Lung (tissue), 11 donors: ENCODE measurements at regions not wholly inside any gene's neighbourhood (a gene's known extent, or its start where the extent isn't known, plus 50 kb on each side); places are given as distances from the start of the nearest gene placed in this dataset.
A peak's percentile ranks its signal among the peaks of the same experiment; 100 is the strongest.

Experiments
- ATAC-seq: fragments of 200-7000 bp; cut with Tn5 transposase; one replicate; pipeline ENCODE4 v1.9.1; 2020; ENCODE audit warnings: moderate number of reproducible peaks; ENCODE audit not compliant: insufficient read depth, low FRiP score
- DNase-seq, 3 donors: peaks; one replicate each; pipeline ENCODE4 v3.0.0-alpha.2; 2013 to 2017
- H3K27ac ChIP-seq, 2 donors: one replicate each; pipeline ENCODE4 v1.5.1; 2013; ENCODE audit warnings: mild to moderate bottlenecking in 2 of 2, moderate library complexity in 2 of 2, control low read depth in 1 of 2, inconsistent platforms in 1 of 2, low read depth in 1 of 2, low read length in 1 of 2
- H3K27me3 ChIP-seq, 3 donors: one replicate each; pipeline ENCODE4 v1.5.1; 2013; ENCODE audit warnings: low read length in 2 of 3; ENCODE audit not compliant: control insufficient read depth in 3 of 3, insufficient read depth in 3 of 3
- H3K36me3 ChIP-seq, 4 donors: one replicate each; pipeline ENCODE4 v1.5.1; 2013; ENCODE audit warnings: low read length in 4 of 4, mild to moderate bottlenecking in 1 of 4, moderate library complexity in 1 of 4; ENCODE audit not compliant: control insufficient read depth in 4 of 4, insufficient read depth in 4 of 4
- H3K4me1 ChIP-seq, 5 donors: one replicate each; pipeline ENCODE4 v1.5.1; 2013; ENCODE audit warnings: low read length in 5 of 5, mild to moderate bottlenecking in 2 of 5, moderate library complexity in 1 of 5; ENCODE audit not compliant: control insufficient read depth in 5 of 5, insufficient read depth in 5 of 5
- H3K4me3 ChIP-seq: one replicate; pipeline ENCODE4 v1.5.1; 2013; ENCODE audit warnings: mild to moderate bottlenecking, control low read depth, moderate library complexity
- H3K9ac ChIP-seq, 2 donors: one replicate each; pipeline ENCODE4 v1.5.1; 2013; ENCODE audit warnings: low read length in 2 of 2, control low read depth in 1 of 2; ENCODE audit not compliant: insufficient read depth in 1 of 2
- H3K9me3 ChIP-seq, 4 donors: one replicate each; pipeline ENCODE4 v1.5.1; 2013; ENCODE audit warnings: low read length in 3 of 4, mild to moderate bottlenecking in 1 of 4, moderate library complexity in 1 of 4; ENCODE audit not compliant: control insufficient read depth in 4 of 4, insufficient read depth in 3 of 4
- WGBS, 2 donors: extraction: QIAGEN DNeasy Blood & Tissue Kit; methylation state at CpG; one replicate each; pipeline ENCODE4 v1.1.7; 2013; 5-methylcytosine and 5-hydroxymethylcytosine counted together
- TF ChIP-seq, protein P1 (sequence below): IDR thresholded peaks from 2 replicates; pipeline ENCODE4 v1.5.1; 2012; ENCODE audit warnings: mild to moderate bottlenecking; ENCODE audit errors: control extremely low read depth, extremely low read depth
- donor health status: control.
- donor health status: control.
- donor health status: Bipolar disorder and iron deficiency.
- donor health status: healthy.
- donor health status: DM: yes; HTN: yes; CAD: no.

DNA sequence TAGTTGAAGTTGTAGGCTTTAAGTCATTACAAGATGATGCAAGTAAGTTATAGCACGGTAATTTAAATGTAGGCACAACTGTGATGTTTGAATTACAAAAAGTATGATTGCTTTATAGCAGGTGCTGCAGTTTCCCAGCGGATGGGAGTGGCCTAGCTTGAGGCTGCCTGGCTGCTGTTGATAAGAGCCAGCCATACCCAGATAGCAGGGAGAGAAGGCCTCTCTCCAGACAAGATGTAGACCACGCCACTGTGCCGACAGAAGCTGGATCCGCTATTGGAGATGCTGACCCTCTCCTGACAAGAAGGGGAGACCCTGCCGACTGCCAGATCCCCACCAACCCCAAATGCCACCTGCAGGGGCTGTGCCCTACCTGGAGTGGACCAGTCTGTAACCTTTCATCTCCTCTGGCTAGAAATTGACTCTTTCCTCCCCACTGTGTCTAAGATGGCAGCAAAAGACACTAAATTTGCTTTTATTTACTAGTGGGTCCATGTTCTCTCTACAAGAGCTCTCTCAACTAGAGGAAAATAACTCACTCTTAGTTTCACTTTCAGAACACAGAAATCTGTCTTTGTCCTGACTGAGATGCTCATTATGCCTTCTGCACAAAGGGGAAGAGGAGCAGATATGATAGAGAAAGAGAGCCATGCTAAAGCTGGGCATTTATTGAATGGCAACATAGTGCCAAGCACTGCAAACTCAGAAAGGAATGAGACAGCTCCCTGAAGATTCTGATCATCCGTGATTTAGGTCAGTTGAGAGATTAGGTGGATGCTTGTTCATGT is 127.9 kb downstream of the URB2 start:
- Histone ChIP-seq H3K27ac (no peak overlapping the region), H3K4me3 (no peak overlapping the region), H3K27me3 (no peaks in the 10 kb centered on the region), H3K36me3 (no peaks in the 10 kb centered on the region), H3K9me3 (peaks cover 0 to 10% (median 2%) of the 10 kb centered on the region in 4 donors), H3K9ac (no peak overlapping the region), H3K4me1 (no peaks in the 10 kb centered on the region)
- 51 to 59% methylated on average over 7 of the region's 7 CpGs for WGBS, 2 donors
- DNase-seq (peak in 1 of 3 donors; percentile 6), ATAC-seq (no peak)
- TF ChIP-seq, protein P1, sequence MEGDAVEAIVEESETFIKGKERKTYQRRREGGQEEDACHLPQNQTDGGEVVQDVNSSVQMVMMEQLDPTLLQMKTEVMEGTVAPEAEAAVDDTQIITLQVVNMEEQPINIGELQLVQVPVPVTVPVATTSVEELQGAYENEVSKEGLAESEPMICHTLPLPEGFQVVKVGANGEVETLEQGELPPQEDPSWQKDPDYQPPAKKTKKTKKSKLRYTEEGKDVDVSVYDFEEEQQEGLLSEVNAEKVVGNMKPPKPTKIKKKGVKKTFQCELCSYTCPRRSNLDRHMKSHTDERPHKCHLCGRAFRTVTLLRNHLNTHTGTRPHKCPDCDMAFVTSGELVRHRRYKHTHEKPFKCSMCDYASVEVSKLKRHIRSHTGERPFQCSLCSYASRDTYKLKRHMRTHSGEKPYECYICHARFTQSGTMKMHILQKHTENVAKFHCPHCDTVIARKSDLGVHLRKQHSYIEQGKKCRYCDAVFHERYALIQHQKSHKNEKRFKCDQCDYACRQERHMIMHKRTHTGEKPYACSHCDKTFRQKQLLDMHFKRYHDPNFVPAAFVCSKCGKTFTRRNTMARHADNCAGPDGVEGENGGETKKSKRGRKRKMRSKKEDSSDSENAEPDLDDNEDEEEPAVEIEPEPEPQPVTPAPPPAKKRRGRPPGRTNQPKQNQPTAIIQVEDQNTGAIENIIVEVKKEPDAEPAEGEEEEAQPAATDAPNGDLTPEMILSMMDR, result no peak

DNA sequence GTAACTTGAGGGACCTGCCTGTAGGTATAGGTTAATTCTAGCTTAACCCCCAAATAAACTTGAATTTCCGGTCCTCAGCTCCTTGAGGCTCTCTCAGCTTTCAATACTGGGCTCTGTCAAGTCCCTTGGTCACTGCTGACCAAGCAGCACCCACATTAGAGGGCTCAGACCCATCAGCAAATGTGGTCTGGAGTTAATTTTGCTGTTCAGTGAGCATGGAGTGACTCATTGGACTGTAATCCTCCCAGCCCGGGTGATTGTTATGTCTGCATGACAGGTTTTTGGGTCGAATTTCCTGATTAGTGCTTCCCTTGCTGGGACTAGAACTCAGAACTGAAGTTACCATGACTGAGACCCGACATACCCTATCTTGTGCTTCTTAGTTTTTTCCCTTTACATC is 130.6 kb downstream of the URB2 start:
- Histone ChIP-seq H3K27ac (no peak overlapping the region), H3K4me3 (no peak overlapping the region), H3K4me1 (peaks cover 0 to 3% (median 0%) of the 10 kb centered on the region in 5 donors), H3K9me3 (peaks cover 0 to 10% (median 2%) of the 10 kb centered on the region in 4 donors), H3K9ac (no peak overlapping the region), H3K27me3 (no peaks in the 10 kb centered on the region), H3K36me3 (no peaks in the 10 kb centered on the region)
- DNase-seq (no peak), ATAC-seq (no peak)
- TF ChIP-seq, protein P1, result no peak
- WGBS, 2 donors, result 74 to 87% methylated on average over 4 of the region's 4 CpGs

DNA sequence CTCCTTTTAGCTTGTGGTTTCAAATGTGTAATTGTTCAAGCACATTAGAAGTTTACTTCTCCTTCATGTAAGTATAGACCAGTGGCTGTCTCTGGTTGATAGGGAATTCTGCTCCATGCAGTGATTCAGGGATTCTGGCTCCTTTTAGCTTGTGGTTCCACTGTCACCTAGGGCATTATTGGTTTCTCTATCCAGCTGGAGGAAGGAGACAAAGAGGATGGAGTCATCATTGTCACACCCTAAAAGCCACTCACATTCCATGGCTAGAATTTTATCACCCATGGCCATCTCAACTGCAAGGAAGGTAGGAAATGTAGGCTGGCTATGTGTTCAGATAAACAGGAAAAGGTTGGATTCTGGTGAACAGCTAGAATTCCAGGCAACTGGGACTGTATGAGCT is 131.2 kb downstream of the URB2 start:
- H3K9ac ChIP-seq, result no peak overlapping the region
- no peak overlapping the region for H3K27ac ChIP-seq
- TF ChIP-seq, protein P1, result no peak

More for the DNA sequence above, 131.2 kb downstream of the URB2 start:
- H3K36me3 ChIP-seq, result no peaks in the 10 kb centered on the region
- H3K27me3 ChIP-seq, result no peaks in the 10 kb centered on the region
- H3K4me3 ChIP-seq, result no peak overlapping the region
- no peak for ATAC-seq
- H3K4me1 ChIP-seq, result peaks cover 0 to 3% (median 0%) of the 10 kb centered on the region in 5 donors
- peaks cover 0 to 10% (median 2%) of the 10 kb centered on the region in 4 donors for H3K9me3 ChIP-seq
- no peak for DNase-seq
